HG03196 (cell line): ENCODE measurements at regions not wholly inside any gene's neighbourhood (a gene's known extent, or its start where the extent isn't known, plus 50 kb on each side); places are given as distances from the start of the nearest gene placed in this dataset.
"Not testable (repeated sequence)": the region's sequence is repeated elsewhere in the genome, so short reads cannot be mapped to it uniquely, and the experiment has no call there.

Experiments
- ATAC-seq: cut with Tn5 transposase; IDR thresholded peaks from one replicate; pipeline ENCODE4 v1.9.1; 2021; ENCODE audit not compliant: unreplicated experiment

- no peak for ATAC-seq
Measured at GRCh38 chr3:106071306-106071705, 202.5 kb upstream of the CBLB start.

- not testable (repeated sequence) for ATAC-seq
Measured at GRCh38 chr3:106072596-106072995, 203.8 kb upstream of the CBLB start.

GRCh38 chr3:106073806-106074205 lies 205.0 kb upstream of the CBLB start:
- ATAC-seq: not testable (repeated sequence)

- not testable (repeated sequence) for ATAC-seq
Measured at GRCh38 chr3:106075731-106076130, 206.9 kb upstream of the CBLB start.

GRCh38 chr3:106078635-106079034 lies 209.8 kb upstream of the CBLB start:
- no peak for ATAC-seq

GRCh38 chr3:106082616-106083015 lies 213.8 kb upstream of the CBLB start:
- no peak for ATAC-seq

GRCh38 chr3:106083207-106083606 lies 214.4 kb upstream of the CBLB start:
- ATAC-seq: no peak

GRCh38 chr3:106083854-106084253 lies 215.0 kb upstream of the CBLB start:
- ATAC-seq: no peak

GRCh38 chr3:106086038-106086437 lies 217.2 kb upstream of the CBLB start:
- no peak for ATAC-seq

GRCh38 chr3:106086636-106087035 lies 217.8 kb upstream of the CBLB start:
- no peak for ATAC-seq

GRCh38 chr3:106088304-106088703 lies 219.5 kb upstream of the CBLB start:
- ATAC-seq: no peak

- ATAC-seq: no peak
Measured at GRCh38 chr3:106088899-106089298, 220.1 kb upstream of the CBLB start.

GRCh38 chr3:106089806-106090205 lies 221.0 kb upstream of the CBLB start:
- ATAC-seq: no peak

GRCh38 chr3:106092792-106093191 lies 224.0 kb upstream of the CBLB start:
- ATAC-seq: no peak

GRCh38 chr3:106093616-106094015 lies 224.8 kb upstream of the CBLB start:
- no peak for ATAC-seq

- no peak for ATAC-seq
Measured at GRCh38 chr3:106097817-106098435, 229.1 kb upstream of the CBLB start.

GRCh38 chr3:106103383-106103782 lies 234.6 kb upstream of the CBLB start:
- no peak for ATAC-seq

- no peak for ATAC-seq
Measured at GRCh38 chr3:106104078-106104477, 235.3 kb upstream of the CBLB start.

GRCh38 chr3:106108925-106109324 lies 240.1 kb upstream of the CBLB start:
- ATAC-seq: no peak

- not testable (repeated sequence) for ATAC-seq
Measured at GRCh38 chr3:106112561-106112960, 243.7 kb upstream of the CBLB start.

- ATAC-seq: no peak
Measured at GRCh38 chr3:106113747-106114146, 244.9 kb upstream of the CBLB start.

- ATAC-seq: no peak
Measured at GRCh38 chr3:106114220-106114619, 245.4 kb upstream of the CBLB start.

GRCh38 chr3:106114848-106115247 lies 246.0 kb upstream of the CBLB start:
- ATAC-seq: no peak
